ENCODE measurements at regions not wholly inside any gene's neighbourhood (a gene's known extent, or its start where the extent isn't known, plus 50 kb on each side); places are given as distances from the start of the nearest gene placed in this dataset.

DNA sequence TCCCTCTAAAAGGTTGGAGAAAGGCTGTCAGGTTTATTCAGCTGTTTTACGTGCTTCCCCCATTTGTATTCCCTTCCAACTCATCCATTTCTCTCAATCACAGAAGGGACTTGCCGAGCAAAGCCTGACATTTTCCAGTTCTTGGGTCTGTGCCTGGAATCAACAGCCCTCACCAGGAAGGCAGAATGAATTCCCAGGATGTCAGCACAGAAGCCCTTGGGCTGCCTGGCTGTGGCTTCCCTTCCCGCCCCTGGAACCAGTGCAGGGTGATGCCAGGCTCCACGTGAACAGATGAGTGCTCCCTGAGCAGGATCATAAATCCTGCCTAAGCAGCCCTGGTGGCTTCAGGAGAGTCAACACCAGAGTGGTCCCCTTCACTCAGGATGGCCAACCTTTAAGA is 86.1 kb upstream of the CD83 start:
- no peak for DNase-seq

DNA sequence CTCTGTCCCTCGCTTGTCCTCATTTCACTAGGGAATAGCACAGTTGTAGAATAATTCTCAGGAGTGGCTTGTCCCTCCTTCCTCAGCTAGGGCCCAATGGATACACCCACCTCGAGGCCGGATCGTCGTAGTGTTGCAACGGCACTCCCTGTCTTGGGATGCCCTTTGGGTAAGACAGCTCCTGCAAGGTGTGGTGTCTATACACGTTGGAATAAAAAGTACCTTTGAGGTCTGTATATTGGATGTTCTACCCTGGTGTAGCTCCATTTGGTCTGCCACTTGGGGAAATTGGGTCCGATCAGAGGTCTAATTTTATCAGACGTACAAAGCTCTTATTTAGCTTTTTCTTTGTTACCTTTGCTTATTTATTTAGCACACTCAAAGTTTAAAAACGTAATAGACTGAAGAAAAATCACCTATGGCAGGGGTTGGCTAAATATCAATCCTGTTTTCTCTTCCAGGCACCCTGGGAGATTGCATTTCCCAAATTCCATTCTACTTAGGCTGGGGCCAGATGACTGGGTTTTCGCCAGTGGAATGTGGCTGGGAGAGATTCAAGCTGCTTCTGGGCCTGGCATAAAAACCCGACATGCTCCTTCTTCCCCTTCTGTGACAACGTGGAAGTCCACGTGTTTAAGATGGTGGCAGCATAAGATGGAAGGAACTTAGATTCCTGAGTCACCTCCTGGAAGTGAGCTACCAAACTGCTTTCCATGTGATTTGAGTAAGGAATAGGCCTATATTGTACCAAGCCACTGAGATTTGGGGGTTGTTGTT is 82.3 kb upstream of the CD83 start:
- no peak for DNase-seq

DNA sequence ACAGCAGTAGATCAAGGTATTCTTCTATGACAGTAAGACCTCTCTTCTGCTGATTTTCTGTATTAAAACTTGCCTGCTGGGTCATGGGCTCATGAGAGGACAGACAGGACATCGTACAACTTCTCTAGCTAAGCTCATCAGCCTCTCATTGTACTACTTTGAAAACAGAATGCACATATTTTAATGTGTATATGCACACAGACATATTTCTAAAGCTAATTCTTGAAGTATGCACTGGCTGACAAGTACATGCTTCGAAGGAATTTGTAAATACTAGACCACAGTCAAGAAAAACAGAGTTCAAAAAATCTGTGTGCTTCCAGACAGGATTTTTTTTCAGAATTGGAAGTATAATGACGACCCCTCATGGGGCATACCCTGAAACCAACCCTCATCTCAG is 81.7 kb upstream of the CD83 start:
- no peak for DNase-seq

- no peak for DNase-seq
Observed at GRCh38 chr6:14036911-14037310, 80.7 kb upstream of the CD83 start.

DNA sequence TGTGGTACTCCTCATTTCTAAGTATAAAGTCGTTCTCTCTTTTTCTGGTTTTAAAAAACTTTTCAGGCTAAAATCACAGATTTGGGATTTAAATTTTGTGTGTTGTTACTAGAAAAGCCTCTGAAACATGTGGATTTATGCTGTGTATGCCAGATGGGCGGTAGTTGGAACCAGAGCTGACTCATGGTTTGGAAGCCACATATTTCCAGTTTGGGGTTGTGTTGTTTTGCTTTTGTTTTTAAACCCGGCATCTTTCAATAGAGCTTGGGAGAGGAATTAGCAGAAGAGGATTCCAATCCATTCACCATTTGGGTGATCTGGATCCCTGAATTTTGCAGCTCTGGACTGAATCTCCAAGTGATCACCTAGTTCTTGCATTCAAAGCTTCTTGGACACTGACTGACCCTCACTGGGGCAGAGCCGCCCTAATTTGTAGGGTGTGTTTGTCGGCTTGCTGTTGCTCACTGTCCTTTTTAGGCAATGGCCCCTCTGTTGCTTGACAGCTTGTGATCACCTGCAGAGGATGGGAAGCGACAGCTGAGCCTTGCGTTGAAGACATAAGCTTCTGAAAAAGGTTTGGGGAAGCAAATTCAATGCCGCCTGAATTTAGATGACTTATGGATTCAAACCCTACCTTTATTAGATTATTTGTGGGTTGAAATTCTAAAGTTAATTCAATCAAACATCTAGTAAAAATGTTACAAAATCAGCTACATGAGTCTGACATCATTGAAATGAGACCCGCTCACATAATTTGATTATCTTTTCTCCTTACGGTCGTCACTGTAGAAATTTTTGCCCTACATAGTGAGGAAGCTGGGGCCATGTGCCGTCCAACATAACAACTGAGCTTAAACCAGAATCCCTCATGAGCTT is 79.9 kb upstream of the CD83 start:
- peak; percentile 25 for DNase-seq

GRCh38 chr6:14038467-14039437 is 78.8 kb upstream of the CD83 start:
- peak; percentile 98 for DNase-seq

- DNase-seq, result no peak
Observed at GRCh38 chr6:14040042-14040441, 77.5 kb upstream of the CD83 start.

DNA sequence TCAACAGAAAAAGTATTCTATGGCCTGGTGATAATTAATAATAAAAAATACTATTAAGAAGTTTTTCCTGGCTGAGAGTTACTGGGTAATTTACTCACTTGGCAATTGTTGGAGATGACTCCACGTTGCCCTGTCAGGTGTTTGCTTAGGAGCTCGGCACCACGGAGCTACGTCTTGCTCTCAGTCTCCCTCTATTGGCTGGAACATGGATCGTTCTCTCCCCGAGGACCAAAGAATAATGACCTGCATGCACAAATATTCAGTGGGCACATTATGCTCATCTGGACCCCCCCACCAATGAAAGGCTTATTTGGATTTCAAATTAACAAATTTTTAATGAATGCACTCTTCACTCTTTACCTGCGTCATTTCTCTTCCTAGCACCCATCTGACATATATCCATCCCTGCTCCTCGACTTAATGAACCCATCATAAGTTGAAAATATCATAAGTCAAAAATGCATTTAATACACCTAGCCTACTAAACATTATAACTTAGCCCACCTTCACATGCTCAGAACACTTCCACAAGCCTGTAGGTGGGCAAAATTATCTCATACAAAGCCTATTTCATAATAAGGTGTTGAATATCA is 71.0 kb upstream of the CD83 start:
- DNase-seq, result peak; percentile 64

- DNase-seq, result no peak
Observed at GRCh38 chr6:14047151-14047740, 70.3 kb upstream of the CD83 start.

DNA sequence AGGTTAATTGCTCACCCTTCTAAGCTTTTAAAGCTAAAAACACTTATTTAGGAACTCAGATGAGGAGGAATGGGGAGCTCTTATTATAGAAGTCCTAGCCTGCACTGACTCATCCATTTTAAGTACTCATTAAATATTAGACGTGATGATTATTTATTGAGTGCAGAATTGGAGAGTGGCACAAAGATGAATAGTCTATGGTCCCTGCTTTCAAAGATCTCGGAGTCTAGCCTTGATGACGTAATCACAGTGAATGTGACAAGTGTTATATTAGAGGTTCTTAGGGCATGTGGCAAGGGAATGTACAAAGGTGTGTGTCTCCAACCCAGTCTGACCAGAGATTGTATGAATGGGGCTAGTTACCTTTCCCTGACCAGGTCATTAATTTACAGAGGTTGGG is 68.7 kb upstream of the CD83 start:
- no peak for DNase-seq

DNA sequence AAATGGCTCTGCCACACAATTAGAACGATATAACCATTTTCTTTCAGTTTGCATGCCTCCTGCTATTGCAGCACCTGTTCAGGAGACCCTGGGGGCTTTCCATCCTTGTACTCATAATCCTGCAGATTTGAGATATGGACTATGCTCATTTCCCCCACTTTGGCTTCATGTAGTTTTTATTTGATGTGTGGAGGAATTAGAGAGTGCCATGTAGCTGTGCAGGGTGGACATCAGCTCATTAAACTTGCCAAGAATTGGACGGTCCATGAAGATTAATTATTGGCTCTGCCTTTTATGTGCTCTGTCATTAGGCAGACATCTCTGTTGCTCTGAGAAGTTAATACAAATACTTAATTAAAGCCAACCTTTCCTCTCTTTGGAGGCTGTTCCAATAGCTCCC is 66.2 kb upstream of the CD83 start:
- DNase-seq, result no peak

DNA sequence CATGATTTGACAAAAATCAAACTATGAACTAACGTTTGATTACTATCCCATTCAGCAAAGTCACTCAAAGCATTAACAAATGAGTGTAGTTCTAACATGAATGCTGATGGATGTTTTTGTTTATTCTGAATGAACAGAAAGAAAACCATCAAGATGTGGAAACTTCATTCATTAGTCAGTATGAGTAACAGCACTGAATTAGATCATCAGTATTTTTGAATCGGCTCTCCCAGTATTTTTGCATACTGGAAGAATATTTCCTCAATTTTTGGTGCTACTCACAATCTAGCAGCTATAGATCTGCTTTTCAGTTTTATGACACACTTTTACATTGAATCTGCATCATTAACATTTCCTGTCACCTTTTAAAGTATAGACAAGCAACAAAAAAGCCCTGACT is 63.8 kb upstream of the CD83 start:
- DNase-seq, result no peak

DNA sequence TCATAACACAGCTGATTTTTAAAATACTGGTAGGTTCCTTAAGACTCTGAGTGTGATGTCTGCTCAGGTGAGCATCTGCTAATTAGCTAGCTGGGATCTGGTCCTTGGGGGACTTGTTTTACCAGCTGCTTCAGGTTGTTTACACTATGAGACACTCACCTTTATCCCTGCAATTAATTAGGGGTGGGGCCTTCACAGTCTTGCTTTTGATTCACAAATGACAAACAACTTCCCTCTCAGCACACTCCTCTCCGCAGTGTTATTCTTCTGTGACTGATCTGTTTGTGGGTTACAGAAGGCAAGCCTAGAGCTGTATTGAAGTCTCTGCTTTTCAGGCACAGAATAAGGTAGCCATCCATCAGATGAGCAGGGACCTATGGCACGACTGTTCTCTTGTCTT is 62.0 kb upstream of the CD83 start:
- peak; percentile 83 for DNase-seq

- no peak for DNase-seq
Observed at GRCh38 chr6:14058029-14058695, 59.4 kb upstream of the CD83 start.

- DNase-seq, result no peak
Observed at GRCh38 chr6:14058735-14059134, 58.8 kb upstream of the CD83 start.

- DNase-seq, result peak; percentile 14
Observed at GRCh38 chr6:14059791-14060436, 57.7 kb upstream of the CD83 start.

DNA sequence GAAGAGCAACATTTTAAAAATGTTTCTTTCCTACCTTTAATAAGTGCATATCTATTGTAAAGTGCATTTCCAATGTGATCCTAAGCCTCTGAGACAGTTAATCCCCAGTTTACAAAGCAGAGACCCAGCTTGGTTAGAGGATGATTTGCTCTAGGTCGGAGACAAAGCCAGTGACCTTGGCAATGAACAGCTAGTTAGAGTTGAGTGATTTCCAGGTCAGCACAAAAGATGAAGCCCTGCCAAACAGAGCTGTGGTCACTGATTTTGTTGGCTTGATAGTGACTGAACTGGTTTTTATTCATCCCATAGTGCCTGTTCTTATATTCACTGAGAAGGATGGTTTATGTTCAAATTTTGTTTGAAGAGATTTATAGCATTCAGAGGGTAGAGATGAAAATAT is 56.6 kb upstream of the CD83 start:
- no peak for DNase-seq

- no peak for DNase-seq
Observed at GRCh38 chr6:14061643-14062042, 55.9 kb upstream of the CD83 start.

- DNase-seq, result no peak
Observed at GRCh38 chr6:14062345-14063029, 55.1 kb upstream of the CD83 start.

- no peak for DNase-seq
Observed at GRCh38 chr6:14063756-14064155, 53.8 kb upstream of the CD83 start.

DNA sequence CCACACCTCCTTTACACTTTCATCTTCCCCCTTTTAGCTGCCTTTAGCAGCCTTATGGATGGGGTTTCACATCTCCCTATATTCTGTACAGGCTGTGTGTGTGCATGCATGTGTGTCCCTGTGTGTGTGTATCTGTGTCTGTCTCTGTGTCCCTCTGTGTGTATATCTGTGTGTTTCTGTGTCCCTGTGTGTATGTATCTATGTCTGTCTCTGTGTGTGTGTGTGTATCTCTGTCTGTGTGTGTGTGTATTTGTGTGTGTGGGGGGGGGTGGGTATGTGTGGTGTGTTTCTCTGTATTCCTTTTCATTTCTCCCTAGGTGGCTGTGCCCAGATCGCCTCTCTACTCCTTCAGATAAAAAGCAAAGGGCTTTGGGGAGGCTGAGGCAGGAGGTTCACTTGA is 52.2 kb upstream of the CD83 start:
- no peak for DNase-seq
